Heart left ventricle (tissue), 16 donors: ENCODE measurements at regions not wholly inside any gene's neighbourhood (a gene's known extent, or its start where the extent isn't known, plus 50 kb on each side); places are given as distances from the start of the nearest gene placed in this dataset.

Source experiments
- ATAC-seq, 4 donors: fragments of 200-7000 bp; cut with Tn5 transposase; one replicate each; pipeline ENCODE4 v1.9.1; 2020 to 2022; ENCODE audit warnings: moderate library complexity in 4 of 4, mild to moderate bottlenecking in 3 of 4, moderate number of reproducible peaks in 1 of 4
- DNase-seq, 5 donors: peaks; one replicate each; pipeline ENCODE4 v3.0.0-alpha.2; 2020
- H3K27ac ChIP-seq, 12 donors: fragments of 200-600 bp; sonication (generic) in 4 of 12; one replicate each; pipeline versions ENCODE4 v1.5.0 to v1.8.0; 2016 to 2022; ENCODE audit warnings: mild to moderate bottlenecking in 2 of 12
- H3K27me3 ChIP-seq, 9 donors: fragments of 200-600 bp; sonication (generic) in 2 of 9; one replicate each; pipeline versions ENCODE4 v1.5.1 to v1.8.0; 2016 to 2022; ENCODE audit warnings: mild to moderate bottlenecking in 3 of 9
- H3K36me3 ChIP-seq, 9 donors: fragments of 200-600 bp; sonication (generic) in 2 of 9; one replicate each; pipeline versions ENCODE4 v1.5.0 to v1.8.0; 2018 to 2022; ENCODE audit warnings: mild to moderate bottlenecking in 2 of 9
- H3K4me1 ChIP-seq, 12 donors: fragments of 200-600 bp; sonication (generic) in 4 of 12; one replicate each; pipeline versions ENCODE4 v1.5.0 to v1.8.0; 2016 to 2022; ENCODE audit warnings: mild to moderate bottlenecking in 3 of 12
- H3K4me3 ChIP-seq, 12 donors: fragments of 200-600 bp; sonication (generic) in 4 of 12; one replicate each; pipeline versions ENCODE4 v1.5.0 to v1.8.0; 2017 to 2022; ENCODE audit warnings: mild to moderate bottlenecking in 9 of 12, moderate library complexity in 4 of 12
- H3K9me3 ChIP-seq, 12 donors: fragments of 200-600 bp; sonication (generic) in 4 of 12; one replicate each; pipeline versions ENCODE4 v1.5.0 to v1.8.0; 2016 to 2022; ENCODE audit warnings: mild to moderate bottlenecking in 1 of 12
- POLR2A ChIP-seq, 2 donors: fragments of 450-650 bp; IDR thresholded peaks; one replicate each; pipeline ENCODE4 v1.6.1; 2017; ENCODE audit warnings: antibody characterized with exemption in 2 of 2, mild to moderate bottlenecking in 2 of 2, moderate library complexity in 2 of 2
- WGBS, 4 donors: extraction: QIAGEN DNeasy Blood & Tissue Kit in 2 of 4; methylation state at CpG; one replicate each; pipeline versions ENCODE4 v1.1.5 to v1.1.7; 2013 to 2018; 5-methylcytosine and 5-hydroxymethylcytosine counted together
- intact Hi-C, 10 donors: fragments of 100-400 bp; cut with DNase I; formaldehyde crosslinking; loops; one replicate each; pipeline versions ENCODE4 v1.11.1 to v1.14.2; 2022
- TF ChIP-seq, protein P1 (sequence below), 12 donors: fragments of 200-600 bp; sonication (generic) in 4 of 12; IDR thresholded peaks; one replicate each; pipeline versions ENCODE4 v1.5.0 to v1.8.0; 2018 to 2022; ENCODE audit warnings: antibody characterized with exemption in 12 of 12, mild to moderate bottlenecking in 5 of 12
- donor health status: ischemic (EF 13 %, LVEDD 7.1; RV severe dilation, severe dysfunction).
- donor health status: healthy with polysubstance abuse.
- donor health status: DM: no; HTN: yes; CAD: no.
- donor health status: DM: no; HTN: no; CAD: no.
- donor health status: ischemic (EF 25% LVEDD 6.9; RV normal size, moderate dysfunction).
- donor health status: ischemic (EF 25% LVEDD 5.7; RV mildly dilated, moderate dysfunction).
- donor health status: healthy.
- donor health status: DM: yes; HTN: yes; CAD: no.
- donor health status: ischemic (EF 35%, LVEDD 5.7; RV mildly dilated, moderate dysfunction).
- donor health status: nonischemic (EF 11% LVEDD 7.7; RV severe dilation, severe dysfunction).
- donor health status: DM: yes; HTN: yes; CAD: no.
- donor health status: PGD.
- donor health status: ischemic (EF 29% LVEDD 5.4; RV normal size, mild dysfunction).
- donor health status: nonischemic (EF 23%, LVEDD 6.1; RV moderate dilation, normal function).

DNA sequence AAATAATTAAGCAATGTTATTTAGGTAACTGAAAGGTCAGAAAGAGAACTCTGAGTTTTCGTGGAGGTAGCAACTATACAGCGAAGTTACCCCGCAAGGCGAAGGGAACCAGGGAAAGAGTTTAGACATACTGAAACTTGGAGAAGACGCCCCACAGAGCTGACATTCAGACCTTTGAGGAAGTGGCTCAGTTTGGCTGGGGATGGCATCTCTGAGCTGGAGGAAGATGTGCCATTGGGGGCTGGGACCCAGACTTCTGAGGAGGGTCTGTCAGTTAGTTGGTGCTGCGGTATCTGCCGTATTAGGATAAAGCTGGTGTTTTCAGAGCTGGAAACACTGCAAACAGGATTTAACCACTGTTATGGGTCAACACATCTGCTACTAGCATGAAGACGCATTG, 156.6 kb downstream of the ANKRD50 start:
- TF ChIP-seq, protein P1, sequence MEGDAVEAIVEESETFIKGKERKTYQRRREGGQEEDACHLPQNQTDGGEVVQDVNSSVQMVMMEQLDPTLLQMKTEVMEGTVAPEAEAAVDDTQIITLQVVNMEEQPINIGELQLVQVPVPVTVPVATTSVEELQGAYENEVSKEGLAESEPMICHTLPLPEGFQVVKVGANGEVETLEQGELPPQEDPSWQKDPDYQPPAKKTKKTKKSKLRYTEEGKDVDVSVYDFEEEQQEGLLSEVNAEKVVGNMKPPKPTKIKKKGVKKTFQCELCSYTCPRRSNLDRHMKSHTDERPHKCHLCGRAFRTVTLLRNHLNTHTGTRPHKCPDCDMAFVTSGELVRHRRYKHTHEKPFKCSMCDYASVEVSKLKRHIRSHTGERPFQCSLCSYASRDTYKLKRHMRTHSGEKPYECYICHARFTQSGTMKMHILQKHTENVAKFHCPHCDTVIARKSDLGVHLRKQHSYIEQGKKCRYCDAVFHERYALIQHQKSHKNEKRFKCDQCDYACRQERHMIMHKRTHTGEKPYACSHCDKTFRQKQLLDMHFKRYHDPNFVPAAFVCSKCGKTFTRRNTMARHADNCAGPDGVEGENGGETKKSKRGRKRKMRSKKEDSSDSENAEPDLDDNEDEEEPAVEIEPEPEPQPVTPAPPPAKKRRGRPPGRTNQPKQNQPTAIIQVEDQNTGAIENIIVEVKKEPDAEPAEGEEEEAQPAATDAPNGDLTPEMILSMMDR (IDR thresholded peaks at IDR 0.05), result no peak
- TF ChIP-seq POLR2A (IDR thresholded peaks at IDR 0.05), result no peak
- 90 to 95% (median 94%) methylated on average over 8 of the region's 8 CpGs for WGBS, 4 donors
- intact Hi-C loops, result no loop called here

DNA sequence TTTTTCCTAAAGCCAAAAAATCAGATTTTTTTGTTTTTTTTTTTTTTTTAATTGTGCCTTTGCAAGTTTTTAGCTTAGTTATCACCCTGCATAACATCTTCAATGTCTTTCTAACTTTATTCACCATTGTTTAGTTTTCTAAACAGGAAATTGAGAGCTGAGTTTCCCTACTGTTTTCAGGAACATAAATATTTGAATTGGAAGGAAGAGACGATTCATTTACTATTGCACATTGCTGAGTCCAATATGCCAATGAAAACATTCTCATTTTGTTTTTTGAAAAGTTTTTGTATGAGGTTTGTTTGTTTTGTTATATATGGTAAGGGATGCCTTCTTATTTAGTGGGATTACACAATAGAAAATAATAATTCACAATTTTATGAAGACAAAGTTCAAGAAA, 148.4 kb downstream of the ANKRD50 start:
- ATAC-seq, result no peak
- Histone ChIP-seq H3K4me3 (no peak overlapping the region), H3K36me3 (no peaks in the 10 kb centered on the region), H3K9me3 (peaks cover 0 to 7% (median 0%) of the 10 kb centered on the region in 12 donors), H3K27me3 (no peaks in the 10 kb centered on the region), H3K27ac (no peak overlapping the region), H3K4me1 (no peaks in the 10 kb centered on the region)
- intact Hi-C loops, result no loop called here
- WGBS, 4 donors, result 40 to 59% (median 50%) methylated on average over 1 of the region's 1 CpG
- no peak for DNase-seq
- TF ChIP-seq POLR2A (IDR thresholded peaks at IDR 0.05), result no peak
- TF ChIP-seq, protein P1 (IDR thresholded peaks at IDR 0.05), result no peak

More for the DNA sequence above, 156.6 kb downstream of the ANKRD50 start:
- Histone ChIP-seq H3K27ac (no peak overlapping the region), H3K4me1 (no peaks in the 10 kb centered on the region), H3K4me3 (no peak overlapping the region), H3K27me3 (no peaks in the 10 kb centered on the region), H3K9me3 (no peaks in the 10 kb centered on the region), H3K36me3 (no peaks in the 10 kb centered on the region)
- ATAC-seq, result no peak
- DNase-seq, result no peak

DNA sequence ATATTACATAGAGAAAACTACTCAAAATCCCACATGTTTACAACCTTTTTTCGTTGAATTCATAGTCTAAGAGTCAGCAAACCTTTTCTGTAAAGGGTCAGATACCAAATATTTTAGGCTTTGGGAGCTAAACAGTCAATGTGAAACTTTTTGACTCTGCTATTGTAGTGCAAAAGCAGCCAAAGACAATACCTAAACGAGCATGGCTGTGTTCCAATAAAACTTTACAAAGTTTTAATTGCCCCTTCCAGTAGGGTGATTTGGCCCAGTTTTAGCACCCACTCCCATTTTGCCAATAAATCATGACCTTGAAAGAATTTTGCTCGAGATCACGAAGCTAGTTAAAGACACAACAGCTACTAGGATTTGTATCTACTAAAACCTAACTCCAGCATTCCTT, 147.2 kb downstream of the ANKRD50 start:
- H3K27me3 ChIP-seq, result no peaks in the 10 kb centered on the region
- no peaks in the 10 kb centered on the region for H3K4me1 ChIP-seq
- TF ChIP-seq, protein P1 (IDR thresholded peaks at IDR 0.05), result no peak
- no peak for TF ChIP-seq POLR2A (IDR thresholded peaks at IDR 0.05)
- no peak overlapping the region for H3K27ac ChIP-seq
- DNase-seq (no peak), ATAC-seq (no peak)
- peaks cover 0 to 7% (median 0%) of the 10 kb centered on the region in 12 donors for H3K9me3 ChIP-seq
- whole genome bisulfite sequencing, 4 donors, result 59 to 73% (median 67%) methylated on average over 4 of the region's 4 CpGs
- H3K4me3 ChIP-seq, result no peak overlapping the region
- no peaks in the 10 kb centered on the region for H3K36me3 ChIP-seq
- intact Hi-C loops, result no loop called here

DNA sequence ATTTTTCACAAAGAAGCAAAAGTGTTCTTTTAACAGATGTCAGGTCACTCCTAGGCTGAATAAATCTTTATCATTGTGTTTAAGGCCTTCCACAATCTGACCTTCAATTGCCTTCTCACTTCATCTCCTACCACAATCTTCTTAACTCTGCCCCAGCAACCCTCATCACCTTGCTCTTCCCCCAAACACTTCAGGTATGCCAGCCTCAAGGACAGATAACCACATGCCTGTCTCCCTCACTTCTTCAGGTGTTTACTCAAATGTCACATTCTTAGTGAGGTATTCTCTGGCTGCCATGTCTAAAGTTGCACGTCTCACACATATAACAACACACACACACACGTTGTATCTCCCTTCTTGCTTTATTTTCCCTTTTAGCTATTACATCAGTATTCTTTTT, 146.5 kb downstream of the ANKRD50 start:
- 76 to 99% (median 95%) methylated on average over 2 of the region's 2 CpGs for WGBS, 4 donors
- H3K36me3 ChIP-seq, result no peaks in the 10 kb centered on the region
- no peak overlapping the region for H3K4me3 ChIP-seq
- DNase-seq, result no peak
- H3K4me1 ChIP-seq, result no peaks in the 10 kb centered on the region
- no peak for ATAC-seq
- H3K27me3 ChIP-seq, result no peaks in the 10 kb centered on the region
- TF ChIP-seq, protein P1 (IDR thresholded peaks at IDR 0.05), result no peak
- no peak for TF ChIP-seq POLR2A (IDR thresholded peaks at IDR 0.05)
- no peak overlapping the region for H3K27ac ChIP-seq
- intact Hi-C loops, result no loop called here
- H3K9me3 ChIP-seq, result peaks cover 0 to 7% (median 0%) of the 10 kb centered on the region in 12 donors
